K562 (cell line): ENCODE measurements at regions not wholly inside any gene's neighbourhood (a gene's known extent, or its start where the extent isn't known, plus 50 kb on each side); places are given as distances from the start of the nearest gene placed in this dataset.

Experiments used
- ATAC-seq: fragments of 200-7000 bp; cut with Tn5 transposase; 3 replicates; pipeline ENCODE4 v1.9.1; 2020; ENCODE audit warnings: moderate library complexity
- BruUV-seq: library from RNA; stranded (reverse); fragments of 400-500 nt; replicated peaks from 2 replicates; lab custom pipeline; 2021; lab: Mats Ljungman, UMichigan
- CTCF ChIA-PET: fragments of 300-600 bp; formaldehyde crosslinking; extraction: SDS; loops from one replicate; lab custom pipeline; 2021; ENCODE audit warnings: low intra/inter-chr PET ratio; lab: Yijun Ruan, JAX
- POLR2A ChIA-PET: fragments of 300-600, 350-650 bp; sonication (Branson Sonifier 250); formaldehyde crosslinking; extraction: SDS; loops from one replicate; lab custom pipeline; 2021; ENCODE audit warnings: antibody characterized with exemption, inconsistent platforms; lab: Yijun Ruan, JAX
- DNase-seq, 4 experiments: peaks; one replicate each; pipeline versions ENCODE4 v3.0.0 to v3.0.0-alpha.2; 2011 to 2018; ENCODE audit warnings: low spot score in 3 of 4, mixed read lengths in 3 of 4; ENCODE audit errors: extremely low read depth in 1 of 4
- FAIRE-seq: peaks from 2 replicates; lab custom pipeline; 2011; peaks lifted over from hg19 to GRCh38; lab: Jason Lieb, UNC
- H2AFZ ChIP-seq: 2 replicates; pipeline ENCODE4 v1.6.0; 2011; ENCODE audit warnings: low read depth, low read length, control low read depth, inconsistent platforms
- H3K27ac ChIP-seq: fragments of 200-600 bp; 3 replicates; pipeline ENCODE4 v1.8.0; 2011; ENCODE audit warnings: low read depth, mild to moderate bottlenecking, control low read depth, inconsistent platforms, low read length, moderate library complexity, mixed read lengths; ENCODE audit errors: extremely low read depth
- H3K27me3 ChIP-seq, 2 experiments: fragments of 300-600 bp in 1 of 2; 2 replicates in 1 of 2; 3 replicates in 1 of 2; pipeline versions ENCODE4 v1.6.0 to v1.8.0; 2011; ENCODE audit warnings: inconsistent platforms in 2 of 2, low read length in 2 of 2, mild to moderate bottlenecking in 1 of 2, mixed read lengths in 1 of 2, moderate library complexity in 1 of 2; ENCODE audit not compliant: control insufficient read depth in 2 of 2, insufficient read depth in 2 of 2
- H3K36me3 ChIP-seq: fragments of 300-600 bp; 3 replicates; pipeline ENCODE4 v1.8.0; 2011; ENCODE audit warnings: mild to moderate bottlenecking, low read length, inconsistent platforms; ENCODE audit not compliant: control insufficient read depth, insufficient read depth
- H3K4me1 ChIP-seq, 2 experiments: fragments of 200-600 bp in 1 of 2; replicated peaks in 1 of 2; 2 replicates in 1 of 2; 3 replicates in 1 of 2; pipeline versions ENCODE4 v1.5.1 to v1.8.0; 2011; ENCODE audit warnings: inconsistent platforms in 2 of 2, low read length in 2 of 2, mild to moderate bottlenecking in 1 of 2, mixed read lengths in 1 of 2, moderate library complexity in 1 of 2; ENCODE audit not compliant: control insufficient read depth in 2 of 2, insufficient read depth in 2 of 2
- H3K4me2 ChIP-seq: 2 replicates; pipeline ENCODE4 v1.6.1; 2011; ENCODE audit warnings: low read length, control low read depth, inconsistent platforms, mixed read lengths; ENCODE audit not compliant: insufficient read depth
- H3K4me3 ChIP-seq: fragments of 200-600 bp; sonication (generic), shearing (Covaris generic); 2 replicates; pipeline ENCODE4 v1.5.1; 2016; ENCODE audit warnings: control low read depth, inconsistent platforms
- H3K79me2 ChIP-seq: fragments of 200-600 bp; 3 replicates; pipeline ENCODE4 v1.8.0; 2011; ENCODE audit warnings: low read length, inconsistent platforms; ENCODE audit not compliant: control insufficient read depth, insufficient read depth
- H3K9ac ChIP-seq, 2 experiments: 2 replicates each; pipeline versions ENCODE4 v1.6.0 to v1.6.1; 2011; ENCODE audit warnings: low read depth in 2 of 2, low read length in 2 of 2, control low read depth in 1 of 2, inconsistent platforms in 1 of 2, mild to moderate bottlenecking in 1 of 2, mixed read lengths in 1 of 2; ENCODE audit not compliant: insufficient read depth in 1 of 2
- H3K9me1 ChIP-seq: one replicate; pipeline ENCODE4 v1.6.0; 2011; ENCODE audit warnings: inconsistent platforms, mild to moderate bottlenecking, low read length, moderate library complexity; ENCODE audit not compliant: control insufficient read depth, insufficient read depth
- H3K9me3 ChIP-seq: replicated peaks from 2 replicates; pipeline ENCODE4 v1.5.1; 2011; ENCODE audit warnings: low read depth, low read length, inconsistent platforms; ENCODE audit not compliant: control insufficient read depth, insufficient read depth
- H4K20me1 ChIP-seq: replicated peaks from 2 replicates; pipeline ENCODE4 v1.6.1; 2011; ENCODE audit warnings: low read length, inconsistent platforms, mixed read lengths; ENCODE audit not compliant: control insufficient read depth, insufficient read depth
- CREB3 ChIP-seq: fragments of 450-650 bp; conservative IDR thresholded peaks from 2 replicates; pipeline ENCODE4 v1.6.1; 2016; ENCODE audit warnings: missing genetic modification characterization, low read depth, mild to moderate bottlenecking, missing compliant biosample characterization, moderate library complexity
- GATAD2B ChIP-seq: fragments of 450-650 bp; IDR thresholded peaks from 2 replicates; pipeline ENCODE4 v1.6.1; 2017; ENCODE audit warnings: mild to moderate bottlenecking, borderline replicate concordance
- HOMEZ ChIP-seq: fragments of 250-450 bp; sonication (Bioruptor Pico); IDR thresholded peaks from 2 replicates; pipeline ENCODE4 v1.4.0; 2020; ENCODE audit warnings: mild to moderate bottlenecking, moderate library complexity
- KLF1 ChIP-seq: fragments of 450-650 bp; IDR thresholded peaks from 2 replicates; pipeline ENCODE4 v1.6.1; 2016; ENCODE audit warnings: missing genetic modification characterization, missing compliant biosample characterization
- WGBS: fragments of 100-300 bp; shearing (Covaris generic); methylation state at CpG from one replicate; pipeline ENCODE4 v1.1.6; 2016; ENCODE audit warnings: low coverage, mixed read lengths; ENCODE audit not compliant: insufficient coverage; ENCODE audit errors: missing lambda C conversion rate; 5-methylcytosine and 5-hydroxymethylcytosine counted together
- in situ Hi-C: fragments of 300-500 bp; cut with MboI; formaldehyde crosslinking; loops from 4 replicates; pipeline ENCODE4 v1.15.0; 2018; ENCODE audit warnings: inconsistent platforms, mixed read lengths
- intact Hi-C: fragments of 100-400 bp; cut with micrococcal nuclease; formaldehyde crosslinking; loops from 2 replicates; pipeline ENCODE4 v1.14.2; 2022

- whole genome bisulfite sequencing, result 3% methylated on average over 5 of the region's 7 CpGs
- intact Hi-C loops, result no loop called here
- DNase-seq, result no peak
- Histone ChIP-seq H3K79me2 (no peaks in the 10 kb centered on the region), H3K9me1 (no peaks in the 10 kb centered on the region), H3K9me3 (no peaks in the 10 kb centered on the region), H3K27me3 (no peaks in the 10 kb centered on the region), H3K4me1 (no peaks in the 10 kb centered on the region), H3K27ac (no peak overlapping the region), H3K4me2 (no peak overlapping the region), H3K9ac (no peak overlapping the region), H3K4me3 (no peak overlapping the region), H2AFZ (no peak overlapping the region), H3K36me3 (no peaks in the 10 kb centered on the region), H4K20me1 (no peaks in the 10 kb centered on the region)
- no peak for TF ChIP-seq HOMEZ (CRISPR knock-in tag)
- TF ChIP-seq GATAD2B, result no peak
- TF ChIP-seq KLF1 (tag), result no peak
- no peak for TF ChIP-seq CREB3
- no peak for ATAC-seq
- FAIRE-seq, result no peak
- POLR2A ChIA-PET, result no interaction called here
- no TSS peak for BruUV-seq
- in situ Hi-C loops, result no loop called here
- CTCF ChIA-PET, result no interaction called here
These were observed 392.6 kb downstream of the PCDH17 start for GRCh38 chr13:58024103-58024502.
